ENCODE measurements at regions not wholly inside any gene's neighbourhood (a gene's known extent, or its start where the extent isn't known, plus 50 kb on each side); places are given as distances from the start of the nearest gene placed in this dataset.

- TF ChIP-seq, protein P1, sequence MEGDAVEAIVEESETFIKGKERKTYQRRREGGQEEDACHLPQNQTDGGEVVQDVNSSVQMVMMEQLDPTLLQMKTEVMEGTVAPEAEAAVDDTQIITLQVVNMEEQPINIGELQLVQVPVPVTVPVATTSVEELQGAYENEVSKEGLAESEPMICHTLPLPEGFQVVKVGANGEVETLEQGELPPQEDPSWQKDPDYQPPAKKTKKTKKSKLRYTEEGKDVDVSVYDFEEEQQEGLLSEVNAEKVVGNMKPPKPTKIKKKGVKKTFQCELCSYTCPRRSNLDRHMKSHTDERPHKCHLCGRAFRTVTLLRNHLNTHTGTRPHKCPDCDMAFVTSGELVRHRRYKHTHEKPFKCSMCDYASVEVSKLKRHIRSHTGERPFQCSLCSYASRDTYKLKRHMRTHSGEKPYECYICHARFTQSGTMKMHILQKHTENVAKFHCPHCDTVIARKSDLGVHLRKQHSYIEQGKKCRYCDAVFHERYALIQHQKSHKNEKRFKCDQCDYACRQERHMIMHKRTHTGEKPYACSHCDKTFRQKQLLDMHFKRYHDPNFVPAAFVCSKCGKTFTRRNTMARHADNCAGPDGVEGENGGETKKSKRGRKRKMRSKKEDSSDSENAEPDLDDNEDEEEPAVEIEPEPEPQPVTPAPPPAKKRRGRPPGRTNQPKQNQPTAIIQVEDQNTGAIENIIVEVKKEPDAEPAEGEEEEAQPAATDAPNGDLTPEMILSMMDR (IDR thresholded peaks at IDR 0.05; ENCODE audit: insufficient read depth, low read length, poor library complexity, severe bottlenecking) = no peak
- DNase-seq (ENCODE audit: extremely low read depth, insufficient read length) = no peak
- Histone ChIP-seq H3K4me3 (replicated peaks; ENCODE audit: low read depth, low read length) (no peak overlapping the region), H3K27me3 (replicated peaks; ENCODE audit: control insufficient read depth, insufficient read depth, low read length) (no peaks in the 10 kb centered on the region; the same call in 1 of the 2 replicates), H3K36me3 (ENCODE audit: control insufficient read depth, insufficient read depth, low read length) (no peaks in the 10 kb centered on the region)
Observed at GRCh38 chr4:53716011-53716410, 124.7 kb upstream of the LNX1 start.

GRCh38 chr4:53714236-53715140 is 123.2 kb upstream of the LNX1 start:
- DNase-seq (ENCODE audit: extremely low read depth, insufficient read length) = no peak
- H3K4me3 ChIP-seq (replicated peaks; ENCODE audit: low read depth, low read length) = no peak overlapping the region
- no peaks in the 10 kb centered on the region; the same call in 1 of the 2 replicates for H3K27me3 ChIP-seq (replicated peaks; ENCODE audit: control insufficient read depth, insufficient read depth, low read length)
- no peaks in the 10 kb centered on the region for H3K36me3 ChIP-seq (ENCODE audit: control insufficient read depth, insufficient read depth, low read length)
- TF ChIP-seq, protein P1 (IDR thresholded peaks at IDR 0.05; ENCODE audit: insufficient read depth, low read length, poor library complexity, severe bottlenecking) = no peak

GRCh38 chr4:53713767-53714166 is 122.5 kb upstream of the LNX1 start:
- no peaks in the 10 kb centered on the region for H3K27me3 ChIP-seq (replicated peaks; ENCODE audit: control insufficient read depth, insufficient read depth, low read length)
- no peak for DNase-seq (ENCODE audit: extremely low read depth, insufficient read length)
- TF ChIP-seq, protein P1 (IDR thresholded peaks at IDR 0.05; ENCODE audit: insufficient read depth, low read length, poor library complexity, severe bottlenecking) = no peak

DNA sequence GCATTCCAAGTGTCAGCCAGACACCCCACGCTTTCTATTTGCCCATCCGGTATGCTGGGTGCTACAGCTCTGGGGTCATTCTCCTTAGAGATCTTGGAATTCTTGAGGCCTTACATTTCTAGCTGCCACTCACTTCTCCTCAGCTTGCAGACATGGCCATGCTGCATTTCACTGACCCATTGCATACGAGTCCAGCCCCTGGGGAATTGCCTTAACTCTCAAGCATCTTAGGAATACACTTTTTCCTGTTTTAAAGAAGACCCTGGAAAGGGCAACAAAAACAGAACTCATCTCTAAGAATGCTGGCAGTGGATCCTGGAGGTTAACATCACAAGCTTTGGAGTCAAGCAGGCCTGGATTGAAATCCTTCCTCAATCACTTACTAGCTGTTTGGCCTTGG is 122.0 kb upstream of the LNX1 start:
- no peak for DNase-seq (ENCODE audit: extremely low read depth, insufficient read length)
- Histone ChIP-seq H3K4me3 (replicated peaks; ENCODE audit: low read depth, low read length) (no peak overlapping the region), H3K27me3 (replicated peaks; ENCODE audit: control insufficient read depth, insufficient read depth, low read length) (no peaks in the 10 kb centered on the region), H3K36me3 (ENCODE audit: control insufficient read depth, insufficient read depth, low read length) (no peaks in the 10 kb centered on the region)
- TF ChIP-seq, protein P1 (IDR thresholded peaks at IDR 0.05; ENCODE audit: insufficient read depth, low read length, poor library complexity, severe bottlenecking) = no peak

More at GRCh38 chr4:53713767-53714166, 122.5 kb upstream of the LNX1 start:
- Histone ChIP-seq H3K4me3 (replicated peaks; ENCODE audit: low read depth, low read length) (no peak overlapping the region), H3K36me3 (ENCODE audit: control insufficient read depth, insufficient read depth, low read length) (no peaks in the 10 kb centered on the region)

- H3K36me3 ChIP-seq (ENCODE audit: control insufficient read depth, insufficient read depth, low read length) = no peaks in the 10 kb centered on the region
- no peak for DNase-seq (ENCODE audit: extremely low read depth, insufficient read length)
- H3K4me3 ChIP-seq (replicated peaks; ENCODE audit: low read depth, low read length) = no peak overlapping the region
- TF ChIP-seq, protein P1 (IDR thresholded peaks at IDR 0.05; ENCODE audit: insufficient read depth, low read length, poor library complexity, severe bottlenecking) = no peak
- no peaks in the 10 kb centered on the region for H3K27me3 ChIP-seq (replicated peaks; ENCODE audit: control insufficient read depth, insufficient read depth, low read length)
Observed at GRCh38 chr4:53712408-53713020, 121.2 kb upstream of the LNX1 start.

All from GM06990 (cell line).